Peyer's patch (tissue), 4 donors: ENCODE measurements at regions not wholly inside any gene's neighbourhood (a gene's known extent, or its start where the extent isn't known, plus 50 kb on each side); places are given as distances from the start of the nearest gene placed in this dataset.

Experiments
- CTCF ChIP-seq, 6 experiments: fragments of 450-650 bp in 4 of 6; fragments of 200-600 bp in 2 of 6; sonication (generic) in 1 of 6; IDR thresholded peaks; one replicate each; pipeline ENCODE4 v1.5.1; 2017 to 2019; ENCODE audit warnings: antibody characterized with exemption in 6 of 6, mild to moderate bottlenecking in 3 of 6, moderate library complexity in 1 of 6
- POLR2A ChIP-seq, 2 donors: fragments of 450-650 bp; IDR thresholded peaks; one replicate each; pipeline ENCODE4 v1.5.1; 2017; ENCODE audit warnings: antibody characterized with exemption in 2 of 2, mild to moderate bottlenecking in 2 of 2, moderate library complexity in 2 of 2

- TF ChIP-seq CTCF (IDR thresholded peaks at IDR 0.05) (no peak), POLR2A (IDR thresholded peaks at IDR 0.05) (no peak)
Measured at GRCh38 chr9:31112491-31112890, 1272.0 kb upstream of the ACO1 start.
